Mammary epithelial cell (primary cell): ENCODE measurements at regions not wholly inside any gene's neighbourhood (a gene's known extent, or its start where the extent isn't known, plus 50 kb on each side); places are given as distances from the start of the nearest gene placed in this dataset.

ENCODE experiments used
- EZH2 ChIP-seq: IDR thresholded peaks from 2 replicates; pipeline ENCODE4 v1.6.1; 2012; ENCODE audit warnings: low read length, inconsistent platforms, borderline replicate concordance
- TF ChIP-seq, protein P1 (sequence below), 2 donors: IDR thresholded peaks in 1 of 2; conservative IDR thresholded peaks in 1 of 2; 2 replicates each; pipeline ENCODE4 v1.5.1; 2011 to 2012; ENCODE audit warnings: inconsistent platforms in 2 of 2, low read length in 2 of 2, mild to moderate bottlenecking in 2 of 2, control low read depth in 1 of 2, low read depth in 1 of 2; ENCODE audit not compliant: insufficient read depth in 1 of 2; ENCODE audit errors: extremely low read depth in 1 of 2

DNA sequence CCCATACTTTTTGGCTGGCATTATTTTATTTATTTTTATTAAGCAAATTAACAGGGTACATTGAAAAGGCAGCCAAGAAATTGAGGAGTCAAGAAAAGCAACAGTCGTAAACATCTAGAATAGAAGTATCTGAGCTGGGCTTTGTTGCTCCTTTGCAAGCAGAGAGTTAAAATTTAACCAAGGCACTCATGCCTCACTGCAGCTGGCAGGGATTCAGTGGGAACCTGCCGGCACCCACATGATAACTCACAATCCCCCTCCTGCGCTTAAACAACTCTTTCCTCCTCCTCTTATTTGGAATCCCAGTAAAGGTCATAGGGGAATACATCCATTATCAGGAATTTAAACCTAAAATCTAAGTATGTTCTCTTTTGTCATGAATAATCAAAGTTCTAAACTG is 115.5 kb downstream of the SOX3 start:
- TF ChIP-seq, protein P1, sequence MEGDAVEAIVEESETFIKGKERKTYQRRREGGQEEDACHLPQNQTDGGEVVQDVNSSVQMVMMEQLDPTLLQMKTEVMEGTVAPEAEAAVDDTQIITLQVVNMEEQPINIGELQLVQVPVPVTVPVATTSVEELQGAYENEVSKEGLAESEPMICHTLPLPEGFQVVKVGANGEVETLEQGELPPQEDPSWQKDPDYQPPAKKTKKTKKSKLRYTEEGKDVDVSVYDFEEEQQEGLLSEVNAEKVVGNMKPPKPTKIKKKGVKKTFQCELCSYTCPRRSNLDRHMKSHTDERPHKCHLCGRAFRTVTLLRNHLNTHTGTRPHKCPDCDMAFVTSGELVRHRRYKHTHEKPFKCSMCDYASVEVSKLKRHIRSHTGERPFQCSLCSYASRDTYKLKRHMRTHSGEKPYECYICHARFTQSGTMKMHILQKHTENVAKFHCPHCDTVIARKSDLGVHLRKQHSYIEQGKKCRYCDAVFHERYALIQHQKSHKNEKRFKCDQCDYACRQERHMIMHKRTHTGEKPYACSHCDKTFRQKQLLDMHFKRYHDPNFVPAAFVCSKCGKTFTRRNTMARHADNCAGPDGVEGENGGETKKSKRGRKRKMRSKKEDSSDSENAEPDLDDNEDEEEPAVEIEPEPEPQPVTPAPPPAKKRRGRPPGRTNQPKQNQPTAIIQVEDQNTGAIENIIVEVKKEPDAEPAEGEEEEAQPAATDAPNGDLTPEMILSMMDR (conservative IDR thresholded peaks at IDR 0.05 in 1 of 2, IDR thresholded peaks at IDR 0.05 in 1 of 2; ENCODE audit: extremely low read depth in 1 of 2, insufficient read depth in 1 of 2, low read depth in 1 of 2, low read length in 2 of 2): no peak
- TF ChIP-seq EZH2: no peak
